ENCODE measurements at regions not wholly inside any gene's neighbourhood (a gene's known extent, or its start where the extent isn't known, plus 50 kb on each side); places are given as distances from the start of the nearest gene placed in this dataset.

GRCh38 chr2:207337234-207338219 lies 171.8 kb upstream of the KLF7 start:
- TF ChIP-seq CTCF (IDR thresholded peaks at IDR 0.05): no peak
- no peak for TF ChIP-seq FOXM1 (IDR thresholded peaks at IDR 0.05; ENCODE audit: low read depth)
- TF ChIP-seq MAX (IDR thresholded peaks at IDR 0.05; ENCODE audit: low read depth): no peak
- TF ChIP-seq FOSL2 (IDR thresholded peaks at IDR 0.05; ENCODE audit: borderline replicate concordance, low read depth): no peak
- TF ChIP-seq TEAD4 (IDR thresholded peaks at IDR 0.05; ENCODE audit: borderline replicate concordance, insufficient read depth): no peak
- TF ChIP-seq FOXJ3 (CRISPR knock-in tag; IDR thresholded peaks at IDR 0.05): no peak
- TF ChIP-seq JUND (IDR thresholded peaks at IDR 0.05): no peak
- TF ChIP-seq MEF2A (IDR thresholded peaks at IDR 0.05; ENCODE audit: borderline replicate concordance, low read depth): no peak
- no peak for TF ChIP-seq YY1 (IDR thresholded peaks at IDR 0.05; ENCODE audit: low read depth)
- no peak for TF ChIP-seq RFX5 (IDR thresholded peaks at IDR 0.05; ENCODE audit: low read length)
- TF ChIP-seq MXI1 (IDR thresholded peaks at IDR 0.05; ENCODE audit: low read depth, low read length): no peak
- no peak for TF ChIP-seq PBX3 (IDR thresholded peaks at IDR 0.05)
- TF ChIP-seq TAF1 (IDR thresholded peaks at IDR 0.05; ENCODE audit: borderline replicate concordance, low read depth, low read length): no peak
- Histone ChIP-seq H2AFZ (ENCODE audit: low read depth) (no peak overlapping the region), H3K4me2 (no peak overlapping the region), H3K27ac (ENCODE audit: low read depth in 2 of 2, low read length in 1 of 2) (no peak overlapping the region), H3K9me2 (no peaks in the 10 kb centered on the region), H3K36me3 (replicated peaks in 1 of 2; ENCODE audit: control insufficient read depth in 1 of 2, insufficient read depth in 2 of 2, low read length in 1 of 2) (no peaks in the 10 kb centered on the region), H3F3A (replicated peaks; ENCODE audit: insufficient read depth) (peaks cover 34% of the 10 kb centered on the region), H3K9me3 (no peaks in the 10 kb centered on the region), H3K4me3 (ENCODE audit: low read depth in 2 of 2, low read length in 1 of 2) (no peak overlapping the region), H3K79me2 (ENCODE audit: insufficient read depth) (no peaks in the 10 kb centered on the region), H3K4me1 (ENCODE audit: control insufficient read depth in 1 of 2, insufficient read depth in 2 of 2, low read depth in 1 of 2, low read length in 1 of 2) (peaks cover 19 to 26% of the 10 kb centered on the region in 2 experiments; a peak in 3 of 4 replicates), H3K9ac (no peak overlapping the region), H3K27me3 (ENCODE audit: insufficient read depth) (no peaks in the 10 kb centered on the region), H4K20me1 (ENCODE audit: insufficient read depth) (no peaks in the 10 kb centered on the region)
- DNase-seq: no peak
- CTCF ChIA-PET: interaction anchor here (0.9 kb wide), 1 partner anchor 19 kb away, joined by 3 read pairs; no protein-coding TSS in a partner anchor
- WGBS (ENCODE audit: low lambda C conversion rate): 80% methylated on average over 6 of the region's 6 CpGs
- POLR2A ChIA-PET: no interaction called here

- ChIA-PET CTCF (interaction anchor here (0.8 to 0.9 kb wide), 2 partner anchors 18 to 538 kb away, joined by 3 read pairs; no protein-coding TSS in a partner anchor), POLR2A (interaction anchor here (1.2 kb wide), 1 partner anchor 172 kb away, joined by 4 read pairs; the partner anchor contains the start of gene KLF7)
- no peaks in the 10 kb centered on the region for H3K79me2 ChIP-seq (ENCODE audit: insufficient read depth)
- H3K4me2 ChIP-seq: no peak overlapping the region
- peaks cover 19 to 23% of the 10 kb centered on the region in 2 experiments; a peak in 3 of 4 replicates for H3K4me1 ChIP-seq (ENCODE audit: control insufficient read depth in 1 of 2, insufficient read depth in 2 of 2, low read depth in 1 of 2, low read length in 1 of 2)
- WGBS (ENCODE audit: low lambda C conversion rate): 96% methylated on average over 3 of the region's 3 CpGs
- no peak overlapping the region for H3K9ac ChIP-seq
- no peak overlapping the region for H3K4me3 ChIP-seq (ENCODE audit: low read depth in 2 of 2, low read length in 1 of 2)
- peaks cover 27% of the 10 kb centered on the region for H3F3A ChIP-seq (replicated peaks; ENCODE audit: insufficient read depth)
- H3K9me3 ChIP-seq: no peaks in the 10 kb centered on the region
- no peak for TF ChIP-seq EP300 (IDR thresholded peaks at IDR 0.05; ENCODE audit: borderline replicate concordance in 1 of 2, low read depth in 1 of 2, low read length in 1 of 2)
- DNase-seq: no peak
- no peaks in the 10 kb centered on the region for H3K27me3 ChIP-seq (ENCODE audit: insufficient read depth)
- no peaks in the 10 kb centered on the region for H3K36me3 ChIP-seq (replicated peaks in 1 of 2; ENCODE audit: control insufficient read depth in 1 of 2, insufficient read depth in 2 of 2, low read length in 1 of 2)
- H2AFZ ChIP-seq (ENCODE audit: low read depth): no peak overlapping the region
- no peaks in the 10 kb centered on the region for H4K20me1 ChIP-seq (ENCODE audit: insufficient read depth)
- no peak overlapping the region for H3K27ac ChIP-seq (ENCODE audit: low read depth in 2 of 2, low read length in 1 of 2)
- H3K9me2 ChIP-seq: no peaks in the 10 kb centered on the region
Observed at GRCh38 chr2:207338220-207338607, 172.5 kb upstream of the KLF7 start.
